H1 (cell line): ENCODE measurements at regions not wholly inside any gene's neighbourhood (a gene's known extent, or its start where the extent isn't known, plus 50 kb on each side); places are given as distances from the start of the nearest gene placed in this dataset.

Source experiments
- CHD7 ChIP-seq: fragments of 300-600 bp; sonication (generic); IDR thresholded peaks from 2 replicates; pipeline ENCODE4 v1.7.1; 2012; ENCODE audit warnings: low read length, moderate library complexity, mild to moderate bottlenecking, inconsistent platforms; ENCODE audit not compliant: insufficient replicate concordance
- HDAC2 ChIP-seq, 2 experiments: fragments of 300-600 bp in 1 of 2; sonication (generic) in 1 of 2; IDR thresholded peaks; 2 replicates each; pipeline ENCODE4 v1.6.1; 2011 to 2012; ENCODE audit warnings: low read depth in 2 of 2, low read length in 2 of 2, mild to moderate bottlenecking in 2 of 2, moderate library complexity in 2 of 2, borderline replicate concordance in 1 of 2, inconsistent platforms in 1 of 2
- KDM1A ChIP-seq: fragments of 200-600, 300-600 bp; sonication (generic); IDR thresholded peaks from 2 replicates; pipeline ENCODE4 v1.7.1; 2016; ENCODE audit warnings: mild to moderate bottlenecking, low read length, borderline replicate concordance
- SIN3A ChIP-seq, 2 experiments: IDR thresholded peaks in 1 of 2; conservative IDR thresholded peaks in 1 of 2; 2 replicates each; pipeline ENCODE4 v1.6.1; 2011 to 2012; ENCODE audit warnings: low read length in 2 of 2, improper control_type of control experiment in 1 of 2, low read depth in 1 of 2, mild to moderate bottlenecking in 1 of 2
- SIX5 ChIP-seq: IDR thresholded peaks from 2 replicates; pipeline ENCODE4 v1.6.1; 2011; ENCODE audit warnings: mild to moderate bottlenecking, low read depth, low read length
- YY1 ChIP-seq: IDR thresholded peaks from 2 replicates; pipeline ENCODE4 v1.6.1; 2011; ENCODE audit warnings: low read depth, mild to moderate bottlenecking, low read length
- TF ChIP-seq, protein P1 (sequence below): IDR thresholded peaks from 2 replicates; pipeline ENCODE4 v1.6.1; 2012; ENCODE audit warnings: inconsistent platforms

DNA sequence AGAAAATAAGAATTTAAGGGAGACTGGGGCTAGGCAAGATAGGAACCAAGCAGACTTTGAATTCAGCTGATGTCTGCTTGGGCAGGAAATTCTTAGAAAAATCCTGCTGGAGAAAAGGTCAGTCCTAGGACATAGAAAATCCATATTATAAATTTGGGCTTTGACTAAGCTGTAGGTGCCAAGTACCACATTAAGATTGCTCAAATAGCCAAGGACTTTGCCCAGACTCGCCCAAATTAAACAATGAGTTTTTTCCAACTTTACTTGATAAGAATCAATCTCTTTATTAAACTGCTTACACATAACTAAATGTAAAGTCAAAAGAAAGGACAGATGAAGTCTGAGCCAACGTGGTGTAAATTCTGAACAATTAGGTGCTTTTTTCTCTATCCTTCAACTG, 95.4 kb downstream of the FUNDC1 start (continued):
- TF ChIP-seq YY1 (no peak), HDAC2 (IDR thresholded peaks at IDR 0.05; ENCODE audit: borderline replicate concordance in 1 of 2, low read depth in 2 of 2, low read length in 2 of 2) (no peak), KDM1A (no peak), CHD7 (no peak), SIX5 (no peak), SIN3A (conservative IDR thresholded peaks at IDR 0.05 in 1 of 2, IDR thresholded peaks at IDR 0.05 in 1 of 2; ENCODE audit: low read depth in 1 of 2, low read length in 2 of 2) (no peak)
- TF ChIP-seq, protein P1, sequence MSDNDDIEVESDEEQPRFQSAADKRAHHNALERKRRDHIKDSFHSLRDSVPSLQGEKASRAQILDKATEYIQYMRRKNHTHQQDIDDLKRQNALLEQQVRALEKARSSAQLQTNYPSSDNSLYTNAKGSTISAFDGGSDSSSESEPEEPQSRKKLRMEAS: no peak
- TF ChIP-seq, all 59 proteins: peak for 0
